Keratinocyte (primary cell): ENCODE measurements at regions not wholly inside any gene's neighbourhood (a gene's known extent, or its start where the extent isn't known, plus 50 kb on each side); places are given as distances from the start of the nearest gene placed in this dataset.

Source experiments
- DNase-seq: peaks from one replicate; pipeline ENCODE4 v3.0.0-alpha.2; 2011; ENCODE audit warnings: low read depth, missing footprints, low spot score
- FAIRE-seq: peaks from 2 replicates; lab custom pipeline; 2011; peaks lifted over from hg19 to GRCh38; lab: Jason Lieb, UNC
- H2AFZ ChIP-seq: 2 replicates; pipeline ENCODE4 v1.6.0; 2012; ENCODE audit warnings: low read length, control low read depth, inconsistent platforms; ENCODE audit not compliant: control insufficient read depth
- H3K27ac ChIP-seq: 2 replicates; pipeline ENCODE4 v1.5.1; 2011; ENCODE audit warnings: low read length; ENCODE audit not compliant: control insufficient read depth, insufficient read depth
- H3K27me3 ChIP-seq: 3 replicates; pipeline ENCODE4 v1.6.0; 2011; ENCODE audit warnings: low read length; ENCODE audit not compliant: control insufficient read depth, insufficient read depth; ENCODE audit errors: extremely low read depth
- H3K36me3 ChIP-seq, 2 experiments: 2 replicates in 1 of 2; 3 replicates in 1 of 2; pipeline ENCODE4 v1.5.1; 2011; ENCODE audit warnings: low read length in 2 of 2, mild to moderate bottlenecking in 1 of 2; ENCODE audit not compliant: control insufficient read depth in 2 of 2, insufficient read depth in 2 of 2; ENCODE audit errors: extremely low read depth in 1 of 2
- H3K4me1 ChIP-seq: 3 replicates; pipeline ENCODE4 v1.5.1; 2011; ENCODE audit warnings: low read length; ENCODE audit not compliant: control insufficient read depth, insufficient read depth; ENCODE audit errors: extremely low read depth
- H3K4me2 ChIP-seq: 3 replicates; pipeline ENCODE4 v1.6.0; 2011; ENCODE audit warnings: low read depth, low read length; ENCODE audit not compliant: control insufficient read depth, insufficient read depth; ENCODE audit errors: extremely low read depth
- H3K4me3 ChIP-seq, 3 experiments: fragments of 200-600 bp in 1 of 3; sonication (generic) in 1 of 3; 2 replicates in 2 of 3; 3 replicates in 1 of 3; pipeline ENCODE4 v1.5.1; 2011 to 2016; ENCODE audit warnings: low read length in 3 of 3, mild to moderate bottlenecking in 3 of 3, control low read depth in 2 of 3, inconsistent platforms in 1 of 3, low read depth in 1 of 3, mixed read lengths in 1 of 3, mixed run types in 1 of 3, moderate library complexity in 1 of 3; ENCODE audit not compliant: control insufficient read depth in 2 of 3, insufficient read depth in 2 of 3; ENCODE audit errors: extremely low read depth in 1 of 3
- H3K79me2 ChIP-seq: 2 replicates; pipeline ENCODE4 v1.6.0; 2012; ENCODE audit warnings: low read length; ENCODE audit not compliant: control insufficient read depth, insufficient read depth
- H3K9ac ChIP-seq: 3 replicates; pipeline ENCODE4 v1.6.0; 2011; ENCODE audit warnings: low read length; ENCODE audit not compliant: control insufficient read depth, insufficient read depth; ENCODE audit errors: extremely low read depth
- H3K9me1 ChIP-seq: 3 replicates; pipeline ENCODE4 v1.6.0; 2011; ENCODE audit warnings: low read length; ENCODE audit not compliant: control insufficient read depth, insufficient read depth; ENCODE audit errors: extremely low read depth
- H3K9me3 ChIP-seq: 2 replicates; pipeline ENCODE4 v1.5.1; 2012; ENCODE audit warnings: low read depth, low read length; ENCODE audit not compliant: control insufficient read depth
- H4K20me1 ChIP-seq: 3 replicates; pipeline ENCODE4 v1.6.0; 2011; ENCODE audit warnings: low read length; ENCODE audit not compliant: control insufficient read depth, insufficient read depth; ENCODE audit errors: extremely low read depth
- EZH2 ChIP-seq: IDR thresholded peaks from one replicate; pipeline ENCODE4 v1.6.1; 2012; ENCODE audit warnings: inconsistent platforms, mild to moderate bottlenecking, low read length, moderate library complexity
- dilution Hi-C: fragments of 300-500 bp; cut with MboI; formaldehyde crosslinking; loops from one replicate; pipeline ENCODE4 v1.7.0; 2020; ENCODE audit warnings: low sequenced_read_pairs; ENCODE audit not compliant: extremely low pct_ligation_motif_present
- TF ChIP-seq, protein P1 (sequence below), 3 experiments: IDR thresholded peaks in 1 of 3; conservative IDR thresholded peaks in 1 of 3; optimal IDR thresholded peaks in 1 of 3; 2 replicates in 2 of 3; 3 replicates in 1 of 3; pipeline versions ENCODE3 to v1.5.1; 2011; ENCODE audit warnings: low read length in 3 of 3, mild to moderate bottlenecking in 3 of 3, moderate library complexity in 2 of 3, control low read depth in 1 of 3, inconsistent platforms in 1 of 3; ENCODE audit not compliant: insufficient read depth in 2 of 3; ENCODE audit errors: extremely low read depth in 1 of 3

- no peak overlapping the region for H3K27ac ChIP-seq
- H2AFZ ChIP-seq = no peak overlapping the region
- FAIRE-seq = no peak
- no peaks in the 10 kb centered on the region for H4K20me1 ChIP-seq
- no peak overlapping the region for H3K9ac ChIP-seq
- no peaks in the 10 kb centered on the region for H3K9me3 ChIP-seq
- H3K27me3 ChIP-seq = no peaks in the 10 kb centered on the region
- dilution Hi-C loops = no loop called here
- H3K4me2 ChIP-seq = no peak overlapping the region
- no peaks in the 10 kb centered on the region for H3K36me3 ChIP-seq
- H3K4me3 ChIP-seq = no peak overlapping the region
- peaks cover 3% of the 10 kb centered on the region for H3K9me1 ChIP-seq
- no peaks in the 10 kb centered on the region for H3K4me1 ChIP-seq
- H3K79me2 ChIP-seq = no peaks in the 10 kb centered on the region
- DNase-seq = no peak
- no peak for TF ChIP-seq EZH2
- TF ChIP-seq, protein P1, sequence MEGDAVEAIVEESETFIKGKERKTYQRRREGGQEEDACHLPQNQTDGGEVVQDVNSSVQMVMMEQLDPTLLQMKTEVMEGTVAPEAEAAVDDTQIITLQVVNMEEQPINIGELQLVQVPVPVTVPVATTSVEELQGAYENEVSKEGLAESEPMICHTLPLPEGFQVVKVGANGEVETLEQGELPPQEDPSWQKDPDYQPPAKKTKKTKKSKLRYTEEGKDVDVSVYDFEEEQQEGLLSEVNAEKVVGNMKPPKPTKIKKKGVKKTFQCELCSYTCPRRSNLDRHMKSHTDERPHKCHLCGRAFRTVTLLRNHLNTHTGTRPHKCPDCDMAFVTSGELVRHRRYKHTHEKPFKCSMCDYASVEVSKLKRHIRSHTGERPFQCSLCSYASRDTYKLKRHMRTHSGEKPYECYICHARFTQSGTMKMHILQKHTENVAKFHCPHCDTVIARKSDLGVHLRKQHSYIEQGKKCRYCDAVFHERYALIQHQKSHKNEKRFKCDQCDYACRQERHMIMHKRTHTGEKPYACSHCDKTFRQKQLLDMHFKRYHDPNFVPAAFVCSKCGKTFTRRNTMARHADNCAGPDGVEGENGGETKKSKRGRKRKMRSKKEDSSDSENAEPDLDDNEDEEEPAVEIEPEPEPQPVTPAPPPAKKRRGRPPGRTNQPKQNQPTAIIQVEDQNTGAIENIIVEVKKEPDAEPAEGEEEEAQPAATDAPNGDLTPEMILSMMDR (optimal IDR thresholded peaks at IDR 0.05 in 1 of 3, IDR thresholded peaks at IDR 0.05 in 1 of 3, conservative IDR thresholded peaks at IDR 0.05 in 1 of 3; ENCODE audit: extremely low read depth in 1 of 3, insufficient read depth in 2 of 3, low read length in 3 of 3) = no peak
These were observed 62.9 kb upstream of the MSH6 start for GRCh38 chr2:47720036-47720435.

- no peaks in the 10 kb centered on the region for H3K79me2 ChIP-seq
- no peaks in the 10 kb centered on the region for H3K4me1 ChIP-seq
- H3K9me1 ChIP-seq = peaks cover 3% of the 10 kb centered on the region
- H2AFZ ChIP-seq = no peak overlapping the region
- no peak overlapping the region for H3K9ac ChIP-seq
- no peaks in the 10 kb centered on the region for H3K36me3 ChIP-seq
- H3K27ac ChIP-seq = no peak overlapping the region
- H3K27me3 ChIP-seq = no peaks in the 10 kb centered on the region
- no peak for DNase-seq
- FAIRE-seq = no peak
- no peak for TF ChIP-seq EZH2
- TF ChIP-seq, protein P1 (optimal IDR thresholded peaks at IDR 0.05 in 1 of 3, IDR thresholded peaks at IDR 0.05 in 1 of 3, conservative IDR thresholded peaks at IDR 0.05 in 1 of 3; ENCODE audit: extremely low read depth in 1 of 3, insufficient read depth in 2 of 3, low read length in 3 of 3) = no peak
- no peaks in the 10 kb centered on the region for H3K9me3 ChIP-seq
- no peak overlapping the region for H3K4me3 ChIP-seq
- no peaks in the 10 kb centered on the region for H4K20me1 ChIP-seq
- dilution Hi-C loops = no loop called here
- H3K4me2 ChIP-seq = no peak overlapping the region
These were observed 63.8 kb upstream of the MSH6 start for GRCh38 chr2:47719099-47719498.
